HG02943 (cell line): ENCODE measurements at regions not wholly inside any gene's neighbourhood (a gene's known extent, or its start where the extent isn't known, plus 50 kb on each side); places are given as distances from the start of the nearest gene placed in this dataset.
"Not testable (repeated sequence)": the region's sequence is repeated elsewhere in the genome, so short reads cannot be mapped to it uniquely, and the experiment has no call there.

ENCODE experiments used
- ATAC-seq: cut with Tn5 transposase; IDR thresholded peaks from one replicate; pipeline ENCODE4 v1.9.1; 2021; ENCODE audit warnings: mild to moderate bottlenecking, low read depth, moderate library complexity; ENCODE audit not compliant: unreplicated experiment

DNA sequence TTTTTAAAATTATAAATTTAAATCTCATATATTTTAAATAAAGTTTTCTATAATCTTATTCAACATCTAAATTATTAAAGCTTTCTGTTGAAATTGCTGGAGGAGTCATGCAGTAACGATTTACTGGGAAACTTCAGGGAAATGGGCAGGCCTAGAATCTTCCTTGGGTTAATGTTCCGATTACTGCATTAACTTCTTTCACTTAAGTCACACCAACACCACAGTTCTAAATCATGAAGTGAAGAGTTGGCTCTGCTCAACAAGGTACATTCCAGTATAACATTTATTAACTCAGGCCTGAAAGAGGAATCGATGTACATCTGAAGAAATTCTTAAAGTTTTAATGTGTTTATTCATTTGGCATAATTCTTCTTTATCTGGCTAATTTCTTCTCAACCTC is 244.3 kb downstream of the CCER1 start:
- no peak for ATAC-seq

GRCh38 chr12:90706036-90706435 is 248.9 kb downstream of the CCER1 start:
- ATAC-seq, result no peak

DNA sequence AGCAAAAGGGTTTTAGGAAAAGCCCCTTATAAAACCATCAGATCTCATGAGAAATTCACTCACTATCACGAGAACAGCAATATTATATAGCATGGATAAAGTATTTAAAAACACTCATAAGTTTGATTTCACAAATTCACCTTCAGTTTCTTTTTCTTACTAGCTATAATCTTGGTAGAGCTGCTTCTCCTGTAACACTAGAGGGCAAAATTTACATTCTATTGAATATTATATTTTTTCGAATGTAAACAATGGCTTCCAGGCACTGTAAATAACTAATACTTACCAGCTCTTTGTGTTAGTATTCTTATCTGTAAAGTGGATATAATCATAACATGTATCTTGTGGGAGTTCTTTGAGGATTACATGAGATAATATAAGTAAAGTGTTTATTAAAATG is 259.6 kb downstream of the CCER1 start:
- no peak for ATAC-seq

- no peak for ATAC-seq
These were observed 264.9 kb downstream of the CCER1 start for GRCh38 chr12:90690120-90690519.

DNA sequence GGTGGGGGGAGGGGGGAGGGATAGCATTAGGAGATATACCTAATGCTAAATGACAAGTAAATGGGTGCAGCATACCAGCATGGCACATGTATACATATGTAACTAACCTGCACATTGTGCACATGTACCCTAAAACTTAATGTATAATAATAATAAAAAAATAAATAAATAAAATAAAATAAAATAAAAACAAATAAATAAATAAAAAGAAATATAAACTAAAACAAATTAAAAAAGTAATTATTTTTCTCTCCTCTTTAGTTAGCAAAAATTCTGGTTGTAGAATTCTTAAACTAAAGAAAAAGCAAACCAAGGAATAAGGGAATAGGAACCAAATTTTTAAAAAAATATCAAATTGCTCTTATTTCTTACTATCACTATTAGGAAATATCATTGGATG is 267.3 kb downstream of the CCER1 start:
- not testable (repeated sequence) for ATAC-seq

DNA sequence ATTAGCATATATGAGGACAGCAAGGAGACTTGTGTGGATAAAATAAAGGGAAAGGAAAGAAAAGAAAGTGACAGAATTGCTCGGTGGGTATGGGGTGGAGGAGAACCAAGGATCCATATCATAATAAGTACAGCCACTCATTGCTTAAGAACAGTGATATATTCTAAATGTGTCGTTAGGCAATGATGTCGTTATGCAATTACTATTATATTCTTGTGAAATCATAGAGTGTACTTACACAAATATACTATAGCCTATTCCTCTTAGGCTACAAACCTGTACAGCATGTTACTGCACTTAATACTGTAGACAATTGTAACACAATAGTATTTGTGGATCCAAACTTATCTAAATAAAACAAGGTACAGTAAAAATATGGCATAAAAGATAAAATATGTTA is 271.1 kb downstream of the CCER1 start:
- ATAC-seq, result no peak

DNA sequence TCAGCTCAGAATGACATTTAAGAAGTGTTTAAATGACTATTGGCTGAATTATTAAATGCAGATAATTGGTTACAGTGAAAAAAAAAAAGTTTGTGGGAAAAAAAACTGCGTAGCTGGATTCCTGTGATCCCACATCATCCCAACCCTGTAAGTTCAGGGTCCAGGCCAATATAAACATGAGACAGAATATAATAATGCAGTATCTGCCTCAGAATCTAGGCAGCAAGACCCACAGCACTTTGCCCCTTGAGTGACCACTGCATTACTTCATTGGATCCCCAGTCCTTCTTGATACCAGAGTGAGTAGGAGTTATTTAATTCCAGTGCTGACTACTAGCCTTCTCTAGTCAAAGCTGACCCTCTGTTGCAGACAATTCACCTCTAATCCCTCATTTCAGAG is 272.6 kb downstream of the CCER1 start:
- ATAC-seq, result no peak

GRCh38 chr12:90679674-90680073 is 275.3 kb downstream of the CCER1 start:
- ATAC-seq, result no peak

GRCh38 chr12:90677552-90677951 is 277.4 kb downstream of the CCER1 start:
- ATAC-seq, result no peak

- no peak for ATAC-seq
These were observed 277.9 kb downstream of the CCER1 start for GRCh38 chr12:90677055-90677454.

DNA sequence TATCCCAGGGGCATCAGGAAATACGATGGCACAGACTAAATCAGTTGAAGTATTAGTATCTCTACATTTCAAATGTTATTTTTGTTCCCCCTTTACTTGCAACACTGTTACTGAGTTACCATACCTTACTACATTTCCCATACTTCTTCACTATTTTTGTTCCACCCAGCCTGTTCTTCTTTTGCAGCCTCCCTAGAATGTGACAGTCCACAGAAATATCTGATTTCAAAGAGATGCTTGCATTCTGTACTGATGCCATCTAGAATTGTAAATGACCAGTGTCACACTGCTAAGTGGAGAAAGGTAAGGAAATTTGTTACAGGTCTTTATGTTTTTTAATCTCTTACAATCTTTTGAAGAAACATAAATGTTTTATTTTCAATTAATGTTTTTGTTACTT is 279.9 kb downstream of the CCER1 start:
- no peak for ATAC-seq

DNA sequence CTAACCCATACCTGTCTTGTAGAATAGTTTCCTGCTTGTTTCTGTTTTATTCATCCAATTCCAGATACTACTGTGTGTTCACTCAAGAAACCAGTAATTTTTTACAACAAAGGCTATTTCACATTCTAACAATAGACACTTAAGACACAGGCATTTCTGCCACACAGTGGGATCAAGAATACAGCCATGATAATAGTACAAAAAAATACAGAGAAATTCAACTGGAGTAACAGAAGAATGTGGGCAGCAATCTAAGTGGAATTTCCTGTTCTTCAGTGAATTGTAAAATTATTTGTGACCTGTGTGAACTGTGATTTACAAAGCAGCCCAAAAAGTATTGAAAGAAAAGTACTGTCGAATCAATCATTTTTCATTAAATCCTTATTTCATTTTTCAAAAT is 282.9 kb downstream of the CCER1 start:
- no peak for ATAC-seq

- ATAC-seq, result not testable (repeated sequence)
These were observed 291.0 kb downstream of the CCER1 start for GRCh38 chr12:90663949-90664348.

- no peak for ATAC-seq
These were observed 295.9 kb downstream of the CCER1 start for GRCh38 chr12:90659060-90659459.

DNA sequence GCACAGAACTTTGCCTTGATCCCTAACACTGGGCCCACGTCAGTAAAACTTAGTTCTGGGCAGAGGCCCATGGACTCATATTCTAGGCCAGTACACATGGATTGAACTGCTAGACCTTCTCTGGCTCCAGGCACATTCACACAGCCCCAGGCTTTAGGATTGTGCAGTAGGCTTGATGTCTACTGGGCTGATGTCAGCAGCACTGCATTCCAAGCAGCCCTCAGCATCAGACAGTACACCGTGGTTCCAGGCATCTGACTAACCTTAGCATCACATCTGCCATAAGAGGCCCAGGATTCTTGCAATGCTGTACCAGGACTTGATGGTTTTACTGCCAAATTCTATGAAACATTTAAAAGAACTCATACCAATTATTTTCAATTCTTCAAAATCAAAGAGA is 301.9 kb downstream of the CCER1 start:
- ATAC-seq, result no peak

GRCh38 chr12:90652280-90652679 is 302.7 kb downstream of the CCER1 start:
- ATAC-seq, result no peak

DNA sequence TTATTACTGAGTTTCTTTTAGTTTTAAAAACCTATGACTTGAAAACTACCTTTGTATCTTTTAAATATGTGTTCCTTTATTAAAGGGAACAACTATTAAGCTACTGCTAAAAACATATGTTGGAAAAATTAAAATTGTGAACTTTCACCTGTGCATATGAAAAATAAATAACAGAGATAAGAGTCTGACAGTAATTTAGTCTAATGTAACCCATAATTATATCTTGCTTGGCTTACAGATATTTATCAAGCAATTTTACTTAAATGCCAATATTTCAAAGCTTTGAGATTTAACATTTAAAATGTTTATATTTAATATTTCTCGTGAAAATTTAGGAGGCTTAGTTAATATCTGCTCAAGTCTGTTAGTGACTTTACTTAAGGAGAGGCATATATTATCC is 309.8 kb downstream of the CCER1 start:
- no peak for ATAC-seq

- ATAC-seq, result no peak
These were observed 323.3 kb downstream of the CCER1 start for GRCh38 chr12:90631591-90632212.

DNA sequence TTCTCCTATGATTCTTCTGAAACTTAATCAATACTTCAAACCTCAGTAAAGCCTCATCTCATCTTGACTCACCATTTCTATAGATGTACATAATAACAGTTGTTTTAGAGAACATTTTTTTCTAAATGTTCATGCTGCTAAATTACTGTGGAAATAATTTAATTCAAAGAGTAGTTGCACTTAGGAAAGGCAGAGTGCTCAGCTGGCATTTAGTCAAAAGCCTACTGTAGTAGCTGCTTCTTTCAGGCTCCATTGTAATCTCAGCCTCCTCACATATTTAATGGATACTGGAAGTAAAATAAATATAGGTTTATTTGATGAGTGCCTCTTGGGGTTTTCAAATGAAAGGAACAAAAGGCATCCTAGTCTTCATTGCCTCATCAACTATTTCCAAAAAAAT is 325.0 kb downstream of the CCER1 start:
- no peak for ATAC-seq

GRCh38 chr12:90628213-90628612 is 326.8 kb downstream of the CCER1 start:
- no peak for ATAC-seq

- no peak for ATAC-seq
These were observed 327.6 kb downstream of the CCER1 start for GRCh38 chr12:90627180-90627896.

DNA sequence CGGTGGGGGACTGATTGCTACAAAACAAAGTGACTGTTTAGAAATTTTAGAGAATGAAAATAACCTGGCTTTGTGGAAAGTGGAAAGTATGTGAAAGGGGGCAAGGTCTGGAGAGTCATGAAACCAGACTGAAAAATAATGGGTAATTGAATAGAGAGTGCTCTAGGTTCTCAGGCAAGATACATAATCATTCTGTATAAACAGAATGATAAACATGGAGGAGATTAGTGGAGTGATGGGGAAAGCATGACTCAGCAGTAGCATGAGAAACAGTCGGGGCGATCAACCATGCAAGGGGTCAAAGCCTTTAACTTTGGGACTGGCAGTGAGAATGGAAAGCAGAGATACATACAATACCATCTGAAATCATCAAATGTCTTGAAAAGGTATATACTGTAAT is 332.5 kb downstream of the CCER1 start:
- ATAC-seq, result no peak
